ENCODE measurements at regions not wholly inside any gene's neighbourhood (a gene's known extent, or its start where the extent isn't known, plus 50 kb on each side); places are given as distances from the start of the nearest gene placed in this dataset.
"Not testable (repeated sequence)": the region's sequence is repeated elsewhere in the genome, so short reads cannot be mapped to it uniquely, and the experiment has no call there.

DNA sequence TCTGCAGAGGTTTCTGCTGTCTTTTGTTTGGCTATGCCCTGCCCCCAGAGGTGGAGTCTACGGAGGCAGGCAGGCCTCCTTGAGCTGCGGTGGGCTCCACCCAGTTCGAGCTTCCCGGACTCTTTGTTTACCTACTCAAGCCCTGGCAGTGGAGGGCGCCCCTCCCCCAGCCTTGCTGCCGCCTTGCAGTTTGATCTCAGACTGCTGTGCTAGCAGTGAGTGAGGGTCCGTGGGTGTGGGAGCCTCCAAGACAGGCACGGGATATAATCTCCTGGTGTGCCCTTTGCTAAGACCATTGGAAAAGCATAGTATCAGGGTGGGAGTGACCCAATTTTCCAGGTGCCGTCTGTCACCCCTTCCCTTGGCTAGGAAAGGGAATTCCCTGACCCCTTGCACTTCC lies 137.0 kb downstream of the DMRT2 start:
- TF ChIP-seq, protein P1, sequence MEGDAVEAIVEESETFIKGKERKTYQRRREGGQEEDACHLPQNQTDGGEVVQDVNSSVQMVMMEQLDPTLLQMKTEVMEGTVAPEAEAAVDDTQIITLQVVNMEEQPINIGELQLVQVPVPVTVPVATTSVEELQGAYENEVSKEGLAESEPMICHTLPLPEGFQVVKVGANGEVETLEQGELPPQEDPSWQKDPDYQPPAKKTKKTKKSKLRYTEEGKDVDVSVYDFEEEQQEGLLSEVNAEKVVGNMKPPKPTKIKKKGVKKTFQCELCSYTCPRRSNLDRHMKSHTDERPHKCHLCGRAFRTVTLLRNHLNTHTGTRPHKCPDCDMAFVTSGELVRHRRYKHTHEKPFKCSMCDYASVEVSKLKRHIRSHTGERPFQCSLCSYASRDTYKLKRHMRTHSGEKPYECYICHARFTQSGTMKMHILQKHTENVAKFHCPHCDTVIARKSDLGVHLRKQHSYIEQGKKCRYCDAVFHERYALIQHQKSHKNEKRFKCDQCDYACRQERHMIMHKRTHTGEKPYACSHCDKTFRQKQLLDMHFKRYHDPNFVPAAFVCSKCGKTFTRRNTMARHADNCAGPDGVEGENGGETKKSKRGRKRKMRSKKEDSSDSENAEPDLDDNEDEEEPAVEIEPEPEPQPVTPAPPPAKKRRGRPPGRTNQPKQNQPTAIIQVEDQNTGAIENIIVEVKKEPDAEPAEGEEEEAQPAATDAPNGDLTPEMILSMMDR (IDR thresholded peaks at IDR 0.05), result not testable (repeated sequence)
- not testable (repeated sequence) for TF ChIP-seq POLR2A, POLR2AphosphoS5 (IDR thresholded peaks at IDR 0.05)

All from transverse colon (tissue), 4 donors.